ENCODE measurements at regions not wholly inside any gene's neighbourhood (a gene's known extent, or its start where the extent isn't known, plus 50 kb on each side); places are given as distances from the start of the nearest gene placed in this dataset.

GRCh38 chr17:6348891-6349290 is 86.0 kb downstream of the AIPL1 start:
- in situ Hi-C loops (cut with MboI; ENCODE audit: low sequenced_read_pairs) (no loop called here), dilution Hi-C loops (cut with HindIII; ENCODE audit: low sequenced_read_pairs, unreplicated experiment) (no loop called here), intact Hi-C loops (cut with micrococcal nuclease) (no loop called here)
- Histone ChIP-seq H2BK5ac (ENCODE audit: low read depth, low read length, poor library complexity, severe bottlenecking) (no peak overlapping the region), H2BK15ac (ENCODE audit: low read depth, low read length) (no peak overlapping the region), H3K9me3 (ENCODE audit: control insufficient read depth, insufficient read depth, low read length) (0 out of 2 replicates have a peak, but pooled peaks cover 3% of the 10 kb centered on the region), H3K23ac (ENCODE audit: low read depth, low read length) (no peak overlapping the region), H3K79me1 (ENCODE audit: low read depth in 1 of 2, low read length in 2 of 2) (no peaks in the 10 kb centered on the region), H3K9ac (ENCODE audit: low read depth, low read length) (no peak overlapping the region), H4K91ac (ENCODE audit: insufficient read depth, low read depth, low read length) (no peak overlapping the region), H4K5ac (ENCODE audit: low read depth, low read length) (no peak overlapping the region), H3K18ac (ENCODE audit: low read depth, low read length) (no peak overlapping the region), H3K4me1 (ENCODE audit: control insufficient read depth, insufficient read depth, low read length) (no peaks in the 10 kb centered on the region), H3K9me1 (ENCODE audit: insufficient read depth, low read length) (no peaks in the 10 kb centered on the region), H3K36me3 (ENCODE audit: control insufficient read depth, insufficient read depth, low read length) (no peaks in the 10 kb centered on the region), H3K4ac (ENCODE audit: low read depth, low read length) (no peak overlapping the region), H4K20me1 (ENCODE audit: insufficient read depth, low read length) (no peaks in the 10 kb centered on the region), H3K4me2 (ENCODE audit: low read depth, low read length) (no peak overlapping the region), H2AK5ac (ENCODE audit: low read depth, low read length) (no peak overlapping the region), H3K27ac (ENCODE audit: insufficient read depth, low read length) (no peak overlapping the region), H3K14ac (replicated peaks; ENCODE audit: low read depth, low read length) (no peak overlapping the region), H2AFZ (replicated peaks; ENCODE audit: low read length, poor library complexity) (no peak overlapping the region), H2AK9ac (replicated peaks; ENCODE audit: low read depth, low read length, poor library complexity) (no peak overlapping the region), H2BK120ac (ENCODE audit: low read depth, low read length) (no peak overlapping the region), H3K4me3 (ENCODE audit: insufficient read depth, low read depth, low read length) (no peak overlapping the region), H2BK20ac (ENCODE audit: low read depth, low read length) (no peak overlapping the region), H4K8ac (ENCODE audit: low read depth in 2 of 2, low read length in 2 of 2) (no peak overlapping the region), H3K56ac (ENCODE audit: extremely low read depth, insufficient read depth, low read length) (no peak overlapping the region), H3K27me3 (ENCODE audit: control insufficient read depth, insufficient read depth, low read length) (no peaks in the 10 kb centered on the region)
- no peak for DNase-seq
- TF ChIP-seq MXI1 (IDR thresholded peaks at IDR 0.05; ENCODE audit: borderline replicate concordance, low read depth, low read length): no peak
- TF ChIP-seq RFX5 (IDR thresholded peaks at IDR 0.05; ENCODE audit: low read depth, low read length): no peak
- TF ChIP-seq FOS (IDR thresholded peaks at IDR 0.05; ENCODE audit: low read depth, low read length): no peak
- no peak for TF ChIP-seq POLR2A (IDR thresholded peaks at IDR 0.05; ENCODE audit: low read depth, low read length)
- TF ChIP-seq CEBPB (IDR thresholded peaks at IDR 0.05; ENCODE audit: low read depth, low read length): no peak
- TF ChIP-seq NFE2L2 (IDR thresholded peaks at IDR 0.05; ENCODE audit: low read depth, low read length): no peak
- no peak for TF ChIP-seq CHD1 (IDR thresholded peaks at IDR 0.05; ENCODE audit: low read depth, low read length)
- TF ChIP-seq BHLHE40 (IDR thresholded peaks at IDR 0.05; ENCODE audit: low read depth, low read length): no peak
- TF ChIP-seq SMC3 (IDR thresholded peaks at IDR 0.05; ENCODE audit: low read depth, low read length): no peak
- TF ChIP-seq CTCF (conservative IDR thresholded peaks at IDR 0.05; ENCODE audit: low read depth, low read length): no peak
- WGBS, 2 experiments (ENCODE audit: extremely low coverage in 2 of 2, insufficient read length in 1 of 2): 20% methylated on average over 1 of the region's 9 CpGs; no CpG with 5 or more reads in 1 of the 2 experiments
- no peak for ATAC-seq (ENCODE audit: low read depth)
- POLR2A ChIA-PET (ENCODE audit: unreplicated experiment): no interaction called here
- no TSS peak for BruUV-seq (replicated peaks)
- CTCF ChIA-PET: no interaction called here

Data from IMR-90 (cell line).